OCI-LY7 (cell line): ENCODE measurements at regions not wholly inside any gene's neighbourhood (a gene's known extent, or its start where the extent isn't known, plus 50 kb on each side); places are given as distances from the start of the nearest gene placed in this dataset.

ENCODE experiments used
- BruUV-seq: library from RNA; stranded (reverse); fragments of 400-500 nt; replicated peaks from 2 replicates; lab custom pipeline; 2021; lab: Mats Ljungman, UMichigan
- CTCF ChIA-PET: fragments of 300-600 bp; sonication (Branson Sonifier 250); formaldehyde crosslinking; loops from one replicate; lab custom pipeline; 2022; ENCODE audit warnings: antibody characterized with exemption; ENCODE audit not compliant: unreplicated experiment; lab: Charles Lee
- POLR2A ChIA-PET: fragments of 300-600 bp; sonication (Branson Sonifier 250); formaldehyde crosslinking; loops from one replicate; lab custom pipeline; 2022; ENCODE audit warnings: antibody characterized with exemption; lab: Charles Lee
- DNase-seq: peaks from one replicate; pipeline ENCODE4 v3.0.0-alpha.2; 2015; ENCODE audit warnings: low spot score
- H2AFZ ChIP-seq: fragments of 200-600 bp; sonication (generic), shearing (Covaris generic); 2 replicates; pipeline ENCODE4 v1.6.1; 2014; ENCODE audit warnings: mild to moderate bottlenecking, antibody characterized with exemption, low read length, moderate library complexity
- H3K27ac ChIP-seq: fragments of 200-600 bp; sonication (generic); 2 replicates; pipeline ENCODE4 v1.5.1; 2014; ENCODE audit warnings: mixed run types, low read depth, mild to moderate bottlenecking, moderate library complexity, low read length, inconsistent platforms; ENCODE audit not compliant: poor library complexity, severe bottlenecking
- H3K36me3 ChIP-seq: fragments of 200-600 bp; sonication (generic); 2 replicates; pipeline ENCODE4 v1.6.1; 2014; ENCODE audit warnings: mild to moderate bottlenecking, antibody characterized with exemption, low read length, moderate library complexity, mixed read lengths; ENCODE audit not compliant: insufficient read depth
- H3K4me1 ChIP-seq: fragments of 200-600 bp; sonication (generic); 2 replicates; pipeline ENCODE4 v1.5.1; 2014; ENCODE audit warnings: mild to moderate bottlenecking, low read length; ENCODE audit not compliant: insufficient read depth, poor library complexity, severe bottlenecking
- H3K4me2 ChIP-seq: fragments of 200-600 bp; sonication (generic); 2 replicates; pipeline ENCODE4 v1.6.1; 2014; ENCODE audit warnings: mild to moderate bottlenecking, low read length
- H3K4me3 ChIP-seq: fragments of 200-600 bp; sonication (generic); 2 replicates; pipeline ENCODE4 v1.5.1; 2014; ENCODE audit warnings: mild to moderate bottlenecking, low read depth, low read length; ENCODE audit not compliant: poor library complexity, severe bottlenecking
- H3K79me2 ChIP-seq: fragments of 200-600 bp; sonication (generic); 2 replicates; pipeline ENCODE4 v1.6.1; 2016; ENCODE audit warnings: low read depth, mild to moderate bottlenecking, low read length, moderate library complexity, mixed read lengths; ENCODE audit not compliant: insufficient read depth
- H3K9me2 ChIP-seq: fragments of 200-600 bp; sonication (generic); 2 replicates; pipeline ENCODE4 v1.6.1; 2016; ENCODE audit warnings: mild to moderate bottlenecking, low read length, mixed read lengths; ENCODE audit not compliant: insufficient read depth
- H3K9me3 ChIP-seq: fragments of 200-600 bp; sonication (generic); 2 replicates; pipeline ENCODE4 v1.6.1; 2014; ENCODE audit warnings: mild to moderate bottlenecking, mixed run types, low read length, mixed read lengths
- H4K20me1 ChIP-seq: fragments of 200-600 bp; sonication (generic); 2 replicates; pipeline ENCODE4 v1.6.1; 2014; ENCODE audit warnings: mild to moderate bottlenecking, antibody characterized with exemption, low read length, moderate library complexity, mixed read lengths; ENCODE audit not compliant: insufficient read depth
- CTCF ChIP-seq: fragments of 200-600 bp; sonication (generic); conservative IDR thresholded peaks from 2 replicates; pipeline ENCODE4 v1.5.1; 2014; ENCODE audit warnings: mild to moderate bottlenecking, antibody characterized with exemption, low read length, moderate library complexity, mixed read lengths
- EZH2phosphoT487 ChIP-seq: fragments of 200-600 bp; sonication (generic); IDR thresholded peaks from 2 replicates; pipeline ENCODE4 v1.6.1; 2018; ENCODE audit warnings: low read depth, borderline replicate concordance, mild to moderate bottlenecking, mixed run types, antibody characterized with exemption, low read length, moderate library complexity, mixed read lengths
- intact Hi-C: fragments of 100-400 bp; cut with micrococcal nuclease; formaldehyde crosslinking; loops from one replicate; pipeline ENCODE4 v1.10.0; 2022; ENCODE audit not compliant: unreplicated experiment

- intact Hi-C loops = no loop called here
- no peaks in the 10 kb centered on the region for H3K9me3 ChIP-seq
- H3K36me3 ChIP-seq = no peaks in the 10 kb centered on the region
- BruUV-seq = no TSS peak
- DNase-seq = no peak
- no peak overlapping the region for H3K4me3 ChIP-seq
- no peak overlapping the region for H3K4me2 ChIP-seq
- H4K20me1 ChIP-seq = no peaks in the 10 kb centered on the region
- POLR2A ChIA-PET = interaction anchor here (0.7 kb wide), 1 partner anchor 141 kb away, joined by 3 read pairs; no protein-coding TSS in a partner anchor
- no peaks in the 10 kb centered on the region for H3K4me1 ChIP-seq
- H3K79me2 ChIP-seq = no peaks in the 10 kb centered on the region
- TF ChIP-seq EZH2phosphoT487 (no peak), CTCF (no peak)
- no peak overlapping the region for H2AFZ ChIP-seq
- H3K27ac ChIP-seq = no peak overlapping the region
- CTCF ChIA-PET = no interaction called here
- H3K9me2 ChIP-seq = no peaks in the 10 kb centered on the region; the same call in 1 of the 2 replicates
These were observed 93.9 kb upstream of the HS3ST5 start for GRCh38 chr6:114436691-114437090.

- BruUV-seq = no TSS peak
- Histone ChIP-seq H3K9me2 (no peaks in the 10 kb centered on the region; the same call in 1 of the 2 replicates), H3K4me3 (no peak overlapping the region), H3K9me3 (no peaks in the 10 kb centered on the region), H3K27ac (no peak overlapping the region), H3K79me2 (no peaks in the 10 kb centered on the region), H4K20me1 (no peaks in the 10 kb centered on the region), H3K4me2 (no peak overlapping the region), H2AFZ (no peak overlapping the region), H3K36me3 (no peaks in the 10 kb centered on the region), H3K4me1 (no peaks in the 10 kb centered on the region)
- ChIA-PET POLR2A (no interaction called here), CTCF (no interaction called here)
- intact Hi-C loops = no loop called here
- no peak for TF ChIP-seq EZH2phosphoT487
- no peak for TF ChIP-seq CTCF
- no peak for DNase-seq
These were observed 93.2 kb upstream of the HS3ST5 start for GRCh38 chr6:114435985-114436384.

- Histone ChIP-seq H3K79me2 (no peaks in the 10 kb centered on the region), H3K4me3 (no peak overlapping the region), H3K4me1 (no peaks in the 10 kb centered on the region), H3K27ac (no peak overlapping the region), H3K9me3 (no peaks in the 10 kb centered on the region), H3K4me2 (no peak overlapping the region), H3K36me3 (no peaks in the 10 kb centered on the region), H2AFZ (no peak overlapping the region), H4K20me1 (no peaks in the 10 kb centered on the region), H3K9me2 (no peaks in the 10 kb centered on the region)
- TF ChIP-seq CTCF (no peak), EZH2phosphoT487 (no peak)
- ChIA-PET POLR2A (no interaction called here), CTCF (no interaction called here)
- BruUV-seq = no TSS peak
- DNase-seq = no peak
- intact Hi-C loops = no loop called here
These were observed 89.6 kb upstream of the HS3ST5 start for GRCh38 chr6:114432400-114432799.
